Upper lobe of left lung (tissue), 4 donors: ENCODE measurements at regions not wholly inside any gene's neighbourhood (a gene's known extent, or its start where the extent isn't known, plus 50 kb on each side); places are given as distances from the start of the nearest gene placed in this dataset.

ENCODE experiments used
- CTCF ChIP-seq, 6 experiments: fragments of 450-650 bp in 4 of 6; fragments of 200-600 bp in 2 of 6; sonication (generic) in 2 of 6; IDR thresholded peaks; one replicate each; pipeline ENCODE4 v1.5.1; 2016 to 2019; ENCODE audit warnings: antibody characterized with exemption in 6 of 6
- POLR2AphosphoS5 ChIP-seq, 2 donors: sonication (generic); formaldehyde crosslinking; IDR thresholded peaks; one replicate each; pipeline ENCODE4 v1.5.1; 2017; ENCODE audit warnings: antibody characterized with exemption in 2 of 2

DNA sequence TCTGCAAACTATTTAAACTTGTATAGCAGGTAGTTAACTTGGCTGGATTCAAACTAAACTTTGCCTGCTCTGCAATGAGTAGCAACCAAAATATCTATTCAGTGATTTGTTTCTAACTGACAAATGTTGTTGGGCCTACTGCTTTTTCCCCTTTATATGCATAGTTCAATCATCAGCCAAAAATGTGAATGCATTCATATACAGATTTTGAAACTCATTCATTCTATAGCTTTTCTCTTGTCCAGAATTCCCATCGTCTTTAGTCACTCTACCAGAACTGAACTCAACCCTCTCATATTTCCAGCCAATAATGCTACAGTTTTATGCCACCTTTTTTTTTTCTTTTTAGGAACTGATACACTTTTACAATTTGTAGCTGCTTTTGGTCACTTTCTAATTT, 599.8 kb downstream of the RPL10L start:
- TF ChIP-seq POLR2AphosphoS5 (IDR thresholded peaks at IDR 0.05): no peak
- no peak for TF ChIP-seq CTCF (IDR thresholded peaks at IDR 0.05)
